CD14-positive monocyte (primary cell): ENCODE measurements at regions not wholly inside any gene's neighbourhood (a gene's known extent, or its start where the extent isn't known, plus 50 kb on each side); places are given as distances from the start of the nearest gene placed in this dataset.

Source experiments
- DNase-seq, 3 donors: peaks; one replicate each; pipeline ENCODE4 v3.0.0-alpha.2; 2011 to 2022
- H2AFZ ChIP-seq: 2 replicates; pipeline ENCODE4 v1.6.0; 2012; ENCODE audit warnings: mild to moderate bottlenecking, low read depth, low read length, inconsistent platforms; ENCODE audit not compliant: insufficient read depth, poor library complexity, severe bottlenecking
- H3K27ac ChIP-seq, 2 donors: 1 replicate in 1 of 2; 2 replicates in 1 of 2; pipeline ENCODE4 v1.5.1; 2012 to 2013; ENCODE audit warnings: low read length in 2 of 2, control low read depth in 1 of 2, inconsistent platforms in 1 of 2, low read depth in 1 of 2, mild to moderate bottlenecking in 1 of 2
- H3K27me3 ChIP-seq, 2 donors: one replicate each; pipeline versions ENCODE4 v1.6.0 to v1.6.1; 2011 to 2013; ENCODE audit warnings: low read length in 2 of 2; ENCODE audit not compliant: control insufficient read depth in 2 of 2, insufficient read depth in 2 of 2
- H3K36me3 ChIP-seq, 2 donors: replicated peaks in 1 of 2; 1 replicate in 1 of 2; 2 replicates in 1 of 2; pipeline versions ENCODE4 v1.5.1 to v1.6.1; 2012 to 2013; ENCODE audit warnings: low read length in 2 of 2, control low read depth in 1 of 2, inconsistent platforms in 1 of 2, mild to moderate bottlenecking in 1 of 2; ENCODE audit not compliant: insufficient read depth in 2 of 2, control insufficient read depth in 1 of 2
- H3K4me1 ChIP-seq, 2 donors: 1 replicate in 1 of 2; 2 replicates in 1 of 2; pipeline versions ENCODE4 v1.5.1 to v1.6.1; 2012 to 2013; ENCODE audit warnings: low read length in 2 of 2, control low read depth in 1 of 2, inconsistent platforms in 1 of 2, mild to moderate bottlenecking in 1 of 2, moderate library complexity in 1 of 2; ENCODE audit not compliant: insufficient read depth in 2 of 2, control insufficient read depth in 1 of 2
- H3K4me2 ChIP-seq: replicated peaks from 2 replicates; pipeline ENCODE3; 2012; ENCODE audit warnings: low read length, moderate library complexity, mild to moderate bottlenecking; ENCODE audit not compliant: poor library complexity, severe bottlenecking; ENCODE audit errors: extremely low read depth
- H3K4me3 ChIP-seq, 3 experiments: fragments of 200-600 bp in 1 of 3; sonication (generic) in 1 of 3; replicated peaks in 1 of 3; 1 replicate in 2 of 3; 2 replicates in 1 of 3; pipeline ENCODE4 v1.5.1; 2011 to 2013; ENCODE audit warnings: low read length in 3 of 3, mild to moderate bottlenecking in 3 of 3, control low read depth in 2 of 3, low read depth in 2 of 3, inconsistent platforms in 1 of 3, moderate library complexity in 1 of 3
- H3K79me2 ChIP-seq: 2 replicates; pipeline ENCODE4 v1.6.0; 2012; ENCODE audit warnings: mild to moderate bottlenecking, control low read depth, inconsistent platforms, low read length, moderate library complexity; ENCODE audit not compliant: insufficient read depth
- H3K9ac ChIP-seq: 2 replicates; pipeline ENCODE4 v1.6.0; 2017; ENCODE audit warnings: low read length, mild to moderate bottlenecking; ENCODE audit not compliant: insufficient read depth, poor library complexity, severe bottlenecking
- H3K9me3 ChIP-seq, 2 donors: replicated peaks in 1 of 2; 1 replicate in 1 of 2; 2 replicates in 1 of 2; pipeline versions ENCODE4 v1.5.1 to v1.6.1; 2012 to 2013; ENCODE audit warnings: low read length in 2 of 2, control low read depth in 1 of 2; ENCODE audit not compliant: control insufficient read depth in 1 of 2, insufficient read depth in 1 of 2
- H4K20me1 ChIP-seq: 2 replicates; pipeline ENCODE4 v1.6.0; 2012; ENCODE audit warnings: mild to moderate bottlenecking, low read length, control low read depth, moderate library complexity; ENCODE audit not compliant: insufficient read depth
- H3K27ac Mint-ChIP-seq, 7 donors: one replicate each; pipeline ENCODE4 v1.8.0; 2020; ENCODE audit warnings: mild to moderate bottlenecking in 7 of 7, mixed read lengths in 7 of 7, moderate library complexity in 6 of 7, inconsistent platforms in 2 of 7
- H3K27me3 Mint-ChIP-seq, 3 donors: one replicate each; pipeline ENCODE4 v1.8.0; 2021 to 2022; ENCODE audit warnings: low read depth in 3 of 3, mild to moderate bottlenecking in 3 of 3, mixed read lengths in 3 of 3, moderate library complexity in 3 of 3, inconsistent platforms in 1 of 3
- H3K36me3 Mint-ChIP-seq, 2 donors: one replicate each; pipeline ENCODE4 v1.8.0; 2020; ENCODE audit warnings: mixed read lengths in 2 of 2, inconsistent platforms in 1 of 2, mild to moderate bottlenecking in 1 of 2
- H3K4me1 Mint-ChIP-seq: one replicate; pipeline ENCODE4 v1.8.0; 2020; ENCODE audit warnings: mild to moderate bottlenecking, mixed read lengths
- H3K4me3 Mint-ChIP-seq, 2 donors: one replicate each; pipeline ENCODE4 v1.8.0; 2020; ENCODE audit warnings: mild to moderate bottlenecking in 2 of 2, mixed read lengths in 2 of 2, moderate library complexity in 1 of 2
- H3K9me3 Mint-ChIP-seq, 7 donors: one replicate each; pipeline ENCODE4 v1.8.0; 2020 to 2022; ENCODE audit warnings: mixed read lengths in 7 of 7, mild to moderate bottlenecking in 6 of 7, moderate library complexity in 6 of 7, inconsistent platforms in 2 of 7
- CTCF ChIP-seq: fragments of 200-600 bp; IDR thresholded peaks from one replicate; pipeline ENCODE4 v1.8.0; 2022; ENCODE audit warnings: antibody characterized with exemption, mild to moderate bottlenecking
- WGBS: methylation state at CpG from one replicate; pipeline ENCODE4 v1.1.5; 2013; ENCODE audit warnings: missing lambda C conversion rate; ENCODE audit not compliant: insufficient coverage; 5-methylcytosine and 5-hydroxymethylcytosine counted together
- intact Hi-C, 2 donors: fragments of 100-400 bp; cut with micrococcal nuclease; formaldehyde crosslinking; loops; one replicate each; pipeline versions ENCODE4 v1.15.0 to v1.15.1; 2023

- no peaks in the 10 kb centered on the region for H3K9me3 ChIP-seq
- H3K4me3 ChIP-seq, result no peak overlapping the region
- no peaks in the 10 kb centered on the region for H3K36me3 Mint-ChIP-seq
- H3K4me1 ChIP-seq, result peaks cover 2 to 3% of the 10 kb centered on the region in 2 donors
- H2AFZ ChIP-seq, result no peak overlapping the region
- H3K27me3 Mint-ChIP-seq, result peaks cover 0 to 2% (median 1%) of the 10 kb centered on the region in 3 donors
- H3K27ac Mint-ChIP-seq, result no peak overlapping the region
- H3K27ac ChIP-seq, result no peak overlapping the region
- no peak overlapping the region for H3K9ac ChIP-seq
- no peaks in the 10 kb centered on the region for H4K20me1 ChIP-seq
- H3K4me2 ChIP-seq, result no peak overlapping the region
- H3K36me3 ChIP-seq, result no peaks in the 10 kb centered on the region
- DNase-seq, result no peak
- H3K4me1 Mint-ChIP-seq, result peaks cover 23% of the 10 kb centered on the region
- peaks cover 0 to 17% (median 6%) of the 10 kb centered on the region in 7 donors for H3K9me3 Mint-ChIP-seq
- intact Hi-C loops, result no loop called here
- H3K4me3 Mint-ChIP-seq, result no peak overlapping the region
- TF ChIP-seq CTCF, result no peak
- no peaks in the 10 kb centered on the region for H3K27me3 ChIP-seq
- no CpG with 5 or more reads among the region's 1 CpG for WGBS
- no peaks in the 10 kb centered on the region for H3K79me2 ChIP-seq
Observed at GRCh38 chr2:145721681-145722080, 1201.8 kb upstream of the ZEB2 start.

- Mint-ChIP-seq H3K4me3 (no peak overlapping the region), H3K36me3 (no peaks in the 10 kb centered on the region), H3K4me1 (no peaks in the 10 kb centered on the region), H3K9me3 (peaks cover 0 to 10% (median 6%) of the 10 kb centered on the region in 7 donors), H3K27ac (no peak overlapping the region), H3K27me3 (no peaks in the 10 kb centered on the region)
- Histone ChIP-seq H3K27ac (no peak overlapping the region), H3K27me3 (no peaks in the 10 kb centered on the region), H3K4me3 (no peak overlapping the region), H3K4me2 (no peak overlapping the region), H3K4me1 (no peaks in the 10 kb centered on the region), H3K9me3 (peaks cover 0 to 4% of the 10 kb centered on the region in 2 donors), H4K20me1 (no peaks in the 10 kb centered on the region), H3K9ac (no peak overlapping the region), H3K79me2 (no peaks in the 10 kb centered on the region), H3K36me3 (no peaks in the 10 kb centered on the region), H2AFZ (no peak overlapping the region)
- no peak for TF ChIP-seq CTCF
- DNase-seq, result no peak
- intact Hi-C loops, result no loop called here
- no CpG with 5 or more reads among the region's 2 CpGs for WGBS
Observed at GRCh38 chr2:145715601-145716000, 1195.7 kb upstream of the ZEB2 start.
